Aorta (tissue), 5 donors: ENCODE measurements at regions not wholly inside any gene's neighbourhood (a gene's known extent, or its start where the extent isn't known, plus 50 kb on each side); places are given as distances from the start of the nearest gene placed in this dataset.

Experiments used
- ATAC-seq: fragments of 200-7000 bp; cut with Tn5 transposase; one replicate; pipeline ENCODE4 v1.9.1; 2022; ENCODE audit warnings: moderate library complexity; ENCODE audit not compliant: low FRiP score
- DNase-seq, 2 donors: peaks; one replicate each; pipeline ENCODE4 v3.0.0-alpha.2; 2020
- H3K27ac ChIP-seq, 2 donors: one replicate each; pipeline ENCODE4 v1.5.1; 2013; ENCODE audit warnings: low read length in 2 of 2, mild to moderate bottlenecking in 2 of 2, moderate library complexity in 2 of 2, control low read depth in 1 of 2, inconsistent platforms in 1 of 2, low read depth in 1 of 2
- H3K27me3 ChIP-seq, 2 donors: one replicate each; pipeline ENCODE4 v1.6.1; 2013; ENCODE audit warnings: control low read depth in 1 of 2, low read length in 1 of 2, mild to moderate bottlenecking in 1 of 2, moderate library complexity in 1 of 2; ENCODE audit not compliant: insufficient read depth in 2 of 2, control insufficient read depth in 1 of 2
- H3K36me3 ChIP-seq, 2 donors: one replicate each; pipeline ENCODE4 v1.6.1; 2013; ENCODE audit warnings: control low read depth in 1 of 2, low read length in 1 of 2, mild to moderate bottlenecking in 1 of 2; ENCODE audit not compliant: insufficient read depth in 2 of 2, control insufficient read depth in 1 of 2
- H3K4me1 ChIP-seq, 2 donors: one replicate each; pipeline ENCODE4 v1.6.1; 2013; ENCODE audit warnings: low read length in 2 of 2, control low read depth in 1 of 2, mild to moderate bottlenecking in 1 of 2, moderate library complexity in 1 of 2; ENCODE audit not compliant: insufficient read depth in 2 of 2, control insufficient read depth in 1 of 2
- H3K4me3 ChIP-seq, 2 donors: one replicate each; pipeline ENCODE4 v1.5.1; 2013; ENCODE audit warnings: low read length in 2 of 2, control low read depth in 1 of 2, mild to moderate bottlenecking in 1 of 2
- H3K9me3 ChIP-seq: one replicate; pipeline ENCODE4 v1.6.1; 2013; ENCODE audit warnings: mild to moderate bottlenecking, low read length; ENCODE audit not compliant: control insufficient read depth
- WGBS, 2 donors: extraction: QIAGEN DNeasy Blood & Tissue Kit; methylation state at CpG; one replicate each; pipeline ENCODE4 v1.1.7; 2013; 5-methylcytosine and 5-hydroxymethylcytosine counted together
- intact Hi-C, 2 donors: fragments of 100-400 bp; cut with DNase I; formaldehyde crosslinking; loops; one replicate each; pipeline versions ENCODE4 v1.14.2 to v1.15.0; 2022
- donor health status: healthy with polysubstance abuse.
- donor health status: Bipolar disorder and iron deficiency.
- donor health status: DM: no; HTN: no; CAD: no.
- donor health status: DM: no; HTN: no; CAD: no.
- donor health status: DM: yes; HTN: yes; CAD: no.

DNA sequence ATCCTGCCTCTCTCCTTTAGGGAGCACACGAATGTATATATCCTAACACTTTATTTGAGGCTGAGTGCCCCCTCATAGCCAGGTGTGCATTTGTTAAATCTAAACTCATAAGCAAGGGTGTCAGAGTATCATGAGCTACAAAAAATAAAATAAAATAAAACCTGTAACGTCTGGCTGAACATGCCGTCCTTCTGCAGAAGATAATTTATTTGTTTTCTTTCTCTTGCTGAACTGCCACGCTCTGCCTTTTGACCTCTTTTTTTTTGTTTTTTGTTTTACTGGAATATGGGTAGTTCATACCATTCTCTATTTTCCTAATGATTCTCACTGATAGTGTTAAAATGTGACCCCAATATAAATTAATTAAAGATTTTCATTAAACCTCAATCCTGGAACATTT is 117.7 kb upstream of the MPDZ start:
- ATAC-seq (no peak), DNase-seq (no peak)
- Histone ChIP-seq H3K4me1 (no peaks in the 10 kb centered on the region), H3K27me3 (no peaks in the 10 kb centered on the region), H3K27ac (no peak overlapping the region), H3K9me3 (no peaks in the 10 kb centered on the region), H3K36me3 (no peaks in the 10 kb centered on the region), H3K4me3 (no peak overlapping the region)
- intact Hi-C loops = no loop called here
- 64 to 67% methylated on average over 4 of the region's 4 CpGs for WGBS, 2 donors

- 94 to 97% methylated on average over 4 of the region's 4 CpGs for WGBS, 2 donors
- H3K4me3 ChIP-seq = no peak overlapping the region
- H3K4me1 ChIP-seq = no peaks in the 10 kb centered on the region
- no peaks in the 10 kb centered on the region for H3K36me3 ChIP-seq
- ATAC-seq = no peak
- H3K27me3 ChIP-seq = no peaks in the 10 kb centered on the region
- DNase-seq = no peak
- H3K9me3 ChIP-seq = no peaks in the 10 kb centered on the region
- H3K27ac ChIP-seq = no peak overlapping the region
- intact Hi-C loops = no loop called here
Measured at GRCh38 chr9:13396418-13396817, 116.9 kb upstream of the MPDZ start.

DNA sequence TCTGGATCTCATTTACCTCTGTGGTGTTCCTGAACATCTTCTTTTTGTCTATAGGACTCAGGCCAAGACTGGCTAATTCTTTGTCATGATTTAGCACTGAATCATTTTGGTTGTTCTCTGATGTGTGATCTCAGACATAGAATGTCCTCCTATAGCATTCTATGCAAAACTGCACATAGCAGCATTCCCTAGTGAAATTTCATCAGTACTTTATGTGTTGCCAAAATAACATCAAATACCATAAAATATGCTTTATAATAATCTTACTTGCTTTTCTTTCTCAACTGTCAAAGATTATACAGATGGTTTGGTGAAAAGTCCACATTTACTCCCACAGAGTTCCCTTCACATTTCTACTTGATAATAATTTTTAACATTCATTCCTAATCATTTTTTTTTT is 115.7 kb upstream of the MPDZ start:
- H3K27me3 ChIP-seq = no peaks in the 10 kb centered on the region
- H3K4me3 ChIP-seq = no peak overlapping the region
- no peak for ATAC-seq
- DNase-seq = no peak
- intact Hi-C loops = no loop called here
- H3K27ac ChIP-seq = no peak overlapping the region
- H3K9me3 ChIP-seq = no peaks in the 10 kb centered on the region
- no peaks in the 10 kb centered on the region for H3K36me3 ChIP-seq
- no peaks in the 10 kb centered on the region for H3K4me1 ChIP-seq

- H3K4me3 ChIP-seq = no peak overlapping the region
- H3K27me3 ChIP-seq = no peaks in the 10 kb centered on the region
- H3K4me1 ChIP-seq = no peaks in the 10 kb centered on the region
- no peaks in the 10 kb centered on the region for H3K36me3 ChIP-seq
- WGBS, 2 donors = 0 to 7% methylated on average over 1 of the region's 1 CpG
- DNase-seq (no peak), ATAC-seq (peak; percentile 81)
- no peak overlapping the region for H3K27ac ChIP-seq
- intact Hi-C loops = no loop called here
- peaks cover 1% of the 10 kb centered on the region for H3K9me3 ChIP-seq
Measured at GRCh38 chr9:13388157-13388556, 108.7 kb upstream of the MPDZ start.

DNA sequence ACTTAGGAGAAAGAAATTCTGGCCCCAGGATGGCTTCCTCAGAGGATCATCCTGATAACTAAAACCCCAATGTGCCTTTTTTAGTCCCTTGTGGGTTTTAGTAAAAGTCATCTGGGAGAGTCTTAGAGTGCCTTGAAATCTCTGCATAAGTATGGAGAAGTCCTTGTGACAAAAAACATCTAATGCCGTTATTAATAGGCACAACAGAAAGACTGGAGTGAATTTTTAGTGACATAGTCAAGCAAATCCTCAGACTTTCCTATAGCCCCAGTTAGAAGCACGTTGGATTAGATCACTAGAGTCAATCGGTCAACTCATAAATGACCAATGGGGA is 108.2 kb upstream of the MPDZ start:
- peak; percentile 21 for ATAC-seq
- 14 to 17% methylated on average over 3 of the region's 3 CpGs for WGBS, 2 donors

GRCh38 chr9:13386935-13387733 is 107.6 kb upstream of the MPDZ start:
- Histone ChIP-seq H3K27ac (peak overlapping the region in 1 of 2 donors; percentile 2), H3K9me3 (peaks cover 1% of the 10 kb centered on the region), H3K4me3 (no peak overlapping the region), H3K36me3 (no peaks in the 10 kb centered on the region), H3K27me3 (no peaks in the 10 kb centered on the region), H3K4me1 (no peaks in the 10 kb centered on the region)
- DNase-seq = no peak
- WGBS, 2 donors = 32 to 40% methylated on average over 4 of the region's 4 CpGs
- intact Hi-C loops = no loop called here
- peak; percentile 77 for ATAC-seq

More for the DNA sequence above, 108.2 kb upstream of the MPDZ start:
- DNase-seq = no peak
- no peaks in the 10 kb centered on the region for H3K4me1 ChIP-seq
- peaks cover 1% of the 10 kb centered on the region for H3K9me3 ChIP-seq
- intact Hi-C loops = no loop called here
- H3K36me3 ChIP-seq = no peaks in the 10 kb centered on the region
- no peak overlapping the region for H3K27ac ChIP-seq
- H3K27me3 ChIP-seq = no peaks in the 10 kb centered on the region
- no peak overlapping the region for H3K4me3 ChIP-seq

- 61 to 73% methylated on average over 2 of the region's 2 CpGs for WGBS, 2 donors
- peaks cover 1% of the 10 kb centered on the region for H3K9me3 ChIP-seq
- no peaks in the 10 kb centered on the region for H3K36me3 ChIP-seq
- no peak for ATAC-seq
- H3K27me3 ChIP-seq = no peaks in the 10 kb centered on the region
- intact Hi-C loops = no loop called here
- no peak overlapping the region for H3K4me3 ChIP-seq
- no peak overlapping the region for H3K27ac ChIP-seq
- no peaks in the 10 kb centered on the region for H3K4me1 ChIP-seq
- DNase-seq = peak in 1 of 2 donors; percentile 66
Measured at GRCh38 chr9:13386316-13386715, 106.8 kb upstream of the MPDZ start.

- Histone ChIP-seq H3K9me3 (peaks cover 1% of the 10 kb centered on the region), H3K36me3 (no peaks in the 10 kb centered on the region), H3K27me3 (no peaks in the 10 kb centered on the region), H3K4me3 (no peak overlapping the region), H3K27ac (no peak overlapping the region), H3K4me1 (no peaks in the 10 kb centered on the region)
- intact Hi-C loops = no loop called here
- ATAC-seq (no peak), DNase-seq (no peak)
- WGBS, 2 donors = 98 to 100% methylated on average over 1 of the region's 1 CpG
Measured at GRCh38 chr9:13383855-13384254, 104.4 kb upstream of the MPDZ start.

- Histone ChIP-seq H3K36me3 (no peaks in the 10 kb centered on the region), H3K9me3 (peaks cover 1% of the 10 kb centered on the region), H3K4me3 (no peak overlapping the region), H3K4me1 (peaks cover 0 to 2% of the 10 kb centered on the region in 2 donors), H3K27me3 (no peaks in the 10 kb centered on the region), H3K27ac (no peak overlapping the region)
- intact Hi-C loops = no loop called here
- ATAC-seq (no peak), DNase-seq (no peak)
- 91 to 93% methylated on average over 1 of the region's 1 CpG for WGBS, 2 donors
Measured at GRCh38 chr9:13383216-13383615, 103.7 kb upstream of the MPDZ start.
